Memory B cell (primary cell): ENCODE measurements at regions not wholly inside any gene's neighbourhood (a gene's known extent, or its start where the extent isn't known, plus 50 kb on each side); places are given as distances from the start of the nearest gene placed in this dataset.
"Not testable (repeated sequence)": the region's sequence is repeated elsewhere in the genome, so short reads cannot be mapped to it uniquely, and the experiment has no call there.

Experiments
- ATAC-seq: fragments of 150-1000 bp; cut with Tn5 transposase; 2 replicates; pipeline ENCODE4 v1.10.0; 2021; ENCODE audit warnings: low read depth, mild to moderate bottlenecking, moderate library complexity
- DNase-seq, 2 donors: peaks; one replicate each; pipeline ENCODE4 v3.0.0; 2022; ENCODE audit warnings: low spot score in 2 of 2
- H3K27ac Mint-ChIP-seq: one replicate; pipeline ENCODE4 v1.8.0; 2022; ENCODE audit warnings: mild to moderate bottlenecking, moderate library complexity, mixed read lengths
- H3K27me3 Mint-ChIP-seq: one replicate; pipeline ENCODE4 v1.8.0; 2022; ENCODE audit warnings: mixed read lengths
- H3K36me3 Mint-ChIP-seq: one replicate; pipeline ENCODE4 v1.8.0; 2022; ENCODE audit warnings: mild to moderate bottlenecking, mixed read lengths
- H3K4me1 Mint-ChIP-seq: one replicate; pipeline ENCODE4 v1.8.0; 2022; ENCODE audit warnings: mixed read lengths
- H3K4me3 Mint-ChIP-seq: one replicate; pipeline ENCODE4 v1.8.0; 2022; ENCODE audit warnings: mild to moderate bottlenecking, moderate library complexity, mixed read lengths
- H3K9me3 Mint-ChIP-seq: one replicate; pipeline ENCODE4 v1.8.0; 2022; ENCODE audit warnings: mixed read lengths

DNA sequence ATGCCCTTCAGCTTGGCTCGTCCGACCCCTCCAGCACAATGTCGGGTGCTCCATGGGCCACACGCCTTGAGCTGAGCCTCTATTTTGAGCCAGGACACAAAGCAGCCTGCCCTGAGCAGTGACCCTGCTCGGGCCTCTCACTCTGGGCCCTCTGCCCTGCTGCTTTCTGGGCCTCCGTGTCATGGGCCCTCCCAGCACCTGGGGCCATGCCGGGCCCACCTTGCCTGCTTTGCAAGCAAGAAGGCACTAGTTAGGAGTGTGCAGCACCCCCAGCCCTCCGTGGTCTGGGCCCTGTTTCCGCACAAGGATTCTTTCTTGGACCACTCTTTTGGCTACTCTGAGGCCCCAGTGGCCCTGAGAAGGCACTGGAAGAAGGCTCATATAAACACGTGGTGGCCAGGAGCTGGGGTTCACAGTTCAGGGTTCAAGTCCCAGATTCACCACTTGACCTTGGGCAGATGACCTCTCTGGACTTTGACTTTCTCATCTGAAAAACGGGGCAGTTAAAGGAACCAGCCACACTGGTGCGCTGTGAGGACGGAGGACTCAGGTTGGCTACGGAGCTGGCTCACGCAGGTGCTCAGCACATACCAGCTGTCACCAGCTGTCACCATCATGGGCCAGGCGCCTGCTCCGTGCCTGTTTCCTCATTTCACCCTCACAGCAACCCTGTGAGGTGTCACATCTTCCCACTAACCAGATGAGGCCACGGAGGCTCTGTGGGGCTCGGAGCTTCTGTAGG lies 166.0 kb upstream of the GSE1 start:
- DNase-seq (peak; percentile 46 to 50), ATAC-seq (peak; percentile 96)
- Mint-ChIP-seq H3K4me1 (peaks cover 12% of the 10 kb centered on the region), H3K36me3 (no peaks in the 10 kb centered on the region), H3K27me3 (peaks cover 5% of the 10 kb centered on the region), H3K4me3 (no peak overlapping the region), H3K27ac (no peak overlapping the region), H3K9me3 (no peaks in the 10 kb centered on the region)

GRCh38 chr16:85447693-85448313 lies 165.3 kb upstream of the GSE1 start:
- DNase-seq = no peak
- Mint-ChIP-seq H3K9me3 (no peaks in the 10 kb centered on the region), H3K4me3 (peak overlapping the region; percentile 25), H3K27ac (no peak overlapping the region), H3K4me1 (peaks cover 12% of the 10 kb centered on the region), H3K36me3 (no peaks in the 10 kb centered on the region), H3K27me3 (peaks cover 5% of the 10 kb centered on the region)
- no peak for ATAC-seq

GRCh38 chr16:85448557-85449190 lies 164.4 kb upstream of the GSE1 start:
- Mint-ChIP-seq H3K9me3 (no peaks in the 10 kb centered on the region), H3K4me1 (peaks cover 12% of the 10 kb centered on the region), H3K27me3 (peaks cover 5% of the 10 kb centered on the region), H3K4me3 (no peak overlapping the region), H3K27ac (no peak overlapping the region), H3K36me3 (no peaks in the 10 kb centered on the region)
- DNase-seq (peak in 1 of 2 donors; percentile 43), ATAC-seq (peak; percentile 39)

DNA sequence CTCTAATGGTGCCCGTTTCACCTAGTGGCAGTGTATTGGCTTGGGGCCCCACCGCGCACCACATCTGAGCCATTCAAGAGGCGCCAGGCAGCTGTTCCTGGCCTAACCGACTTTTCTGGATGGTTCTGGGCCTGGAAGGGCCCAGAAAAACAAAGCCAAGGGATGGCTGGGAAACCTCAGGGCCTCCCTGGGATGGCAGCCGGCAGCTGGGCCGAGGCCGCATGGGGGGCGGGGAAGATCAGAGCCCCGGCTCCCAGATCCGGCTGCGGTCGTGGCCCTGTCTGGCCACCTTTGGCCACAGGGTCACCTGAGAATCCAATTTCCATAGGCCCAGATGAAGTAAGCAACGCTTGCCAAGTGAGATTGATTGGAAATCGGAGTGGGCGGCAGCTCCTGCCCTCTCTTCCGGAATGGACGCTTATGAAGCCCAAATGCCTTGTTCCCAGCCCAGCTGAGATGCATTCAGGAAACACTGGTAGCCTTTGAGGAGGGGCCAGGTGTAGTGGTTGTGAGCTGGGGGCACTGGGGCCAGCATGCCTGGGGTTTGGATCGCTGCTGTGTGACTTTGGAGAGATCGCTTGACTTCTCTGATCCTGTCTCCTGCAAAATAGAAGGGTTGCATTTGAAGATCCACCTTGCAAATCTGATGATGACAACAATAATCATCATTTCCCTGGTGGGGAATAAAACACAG lies 163.8 kb upstream of the GSE1 start:
- ATAC-seq (no peak), DNase-seq (no peak)
- H3K9me3 Mint-ChIP-seq = no peaks in the 10 kb centered on the region
- peaks cover 5% of the 10 kb centered on the region for H3K27me3 Mint-ChIP-seq
- H3K36me3 Mint-ChIP-seq = no peaks in the 10 kb centered on the region
- no peak overlapping the region for H3K27ac Mint-ChIP-seq
- H3K4me3 Mint-ChIP-seq = no peak overlapping the region
- H3K4me1 Mint-ChIP-seq = peaks cover 12% of the 10 kb centered on the region

GRCh38 chr16:85449885-85450245 lies 163.3 kb upstream of the GSE1 start:
- no peak overlapping the region for H3K27ac Mint-ChIP-seq
- H3K27me3 Mint-ChIP-seq = peaks cover 7% of the 10 kb centered on the region
- peaks cover 12% of the 10 kb centered on the region for H3K4me1 Mint-ChIP-seq
- DNase-seq (no peak), ATAC-seq (no peak)
- no peak overlapping the region for H3K4me3 Mint-ChIP-seq
- H3K9me3 Mint-ChIP-seq = no peaks in the 10 kb centered on the region
- no peaks in the 10 kb centered on the region for H3K36me3 Mint-ChIP-seq

DNA sequence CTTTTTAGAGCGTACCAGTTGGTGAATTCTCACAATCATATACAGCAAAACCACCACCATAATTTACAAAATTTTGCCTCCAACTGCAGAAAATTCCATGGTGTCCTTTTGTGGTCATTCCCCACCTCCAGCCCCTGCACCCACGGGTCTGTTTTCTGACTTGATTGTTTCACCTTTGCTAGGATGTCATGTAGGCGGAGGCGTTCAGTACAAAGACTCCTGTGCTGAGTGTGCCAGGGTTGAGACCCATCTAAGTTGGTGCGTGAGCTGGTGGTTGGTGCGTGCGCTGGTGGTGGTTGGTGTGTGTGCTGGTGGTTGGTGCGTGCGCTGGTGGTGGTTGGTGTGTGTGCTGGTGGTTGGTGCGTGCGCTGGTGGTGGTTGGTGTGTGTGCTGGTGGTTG lies 162.0 kb upstream of the GSE1 start:
- not testable (repeated sequence) for ATAC-seq, H3K4me3 Mint-ChIP-seq, H3K27ac Mint-ChIP-seq, DNase-seq, H3K9me3 Mint-ChIP-seq, H3K36me3 Mint-ChIP-seq
- peaks cover 12% of the 10 kb centered on the region for H3K4me1 Mint-ChIP-seq
- peaks cover 11% of the 10 kb centered on the region for H3K27me3 Mint-ChIP-seq

- DNase-seq (no peak), ATAC-seq (no peak)
- Mint-ChIP-seq H3K9me3 (no peaks in the 10 kb centered on the region), H3K4me1 (peaks cover 12% of the 10 kb centered on the region), H3K36me3 (no peaks in the 10 kb centered on the region), H3K4me3 (no peak overlapping the region), H3K27me3 (peaks cover 12% of the 10 kb centered on the region), H3K27ac (no peak overlapping the region)
Observed at GRCh38 chr16:85451641-85452363, 161.3 kb upstream of the GSE1 start.

- Mint-ChIP-seq H3K27me3 (peaks cover 13% of the 10 kb centered on the region), H3K9me3 (no peaks in the 10 kb centered on the region), H3K36me3 (no peaks in the 10 kb centered on the region), H3K4me3 (no peak overlapping the region), H3K4me1 (peaks cover 12% of the 10 kb centered on the region), H3K27ac (no peak overlapping the region)
- ATAC-seq (no peak), DNase-seq (no peak)
Observed at GRCh38 chr16:85452364-85453193, 160.5 kb upstream of the GSE1 start.

DNA sequence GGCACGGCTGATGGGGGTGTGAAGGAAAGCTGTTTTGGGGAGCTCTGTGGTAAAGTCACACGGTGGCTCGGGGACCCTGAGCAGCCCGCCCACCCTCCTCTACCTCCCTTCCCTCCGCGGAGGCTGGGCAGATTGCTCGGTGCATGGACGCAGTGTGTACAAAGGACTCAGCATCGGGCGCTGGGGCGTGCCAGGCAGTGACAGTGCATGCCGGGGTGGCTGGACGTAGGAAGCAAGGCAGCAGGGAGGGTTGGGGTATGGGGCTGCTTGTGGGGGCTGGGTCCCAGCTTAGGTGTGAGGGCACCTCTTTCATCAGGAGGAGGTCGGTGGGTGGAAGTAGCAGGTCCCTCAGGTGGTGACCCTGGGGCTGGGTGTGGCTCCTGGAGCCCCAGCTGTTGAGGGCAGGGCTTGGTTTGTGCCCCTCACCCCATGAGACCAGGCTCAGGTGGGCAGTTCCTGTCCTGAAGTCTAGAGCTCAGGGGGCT lies 159.9 kb upstream of the GSE1 start:
- Mint-ChIP-seq H3K9me3 (no peaks in the 10 kb centered on the region), H3K27me3 (peaks cover 18% of the 10 kb centered on the region), H3K4me3 (no peak overlapping the region), H3K27ac (no peak overlapping the region), H3K36me3 (no peaks in the 10 kb centered on the region), H3K4me1 (peaks cover 6% of the 10 kb centered on the region)
- no peak for DNase-seq
- ATAC-seq = no peak

DNA sequence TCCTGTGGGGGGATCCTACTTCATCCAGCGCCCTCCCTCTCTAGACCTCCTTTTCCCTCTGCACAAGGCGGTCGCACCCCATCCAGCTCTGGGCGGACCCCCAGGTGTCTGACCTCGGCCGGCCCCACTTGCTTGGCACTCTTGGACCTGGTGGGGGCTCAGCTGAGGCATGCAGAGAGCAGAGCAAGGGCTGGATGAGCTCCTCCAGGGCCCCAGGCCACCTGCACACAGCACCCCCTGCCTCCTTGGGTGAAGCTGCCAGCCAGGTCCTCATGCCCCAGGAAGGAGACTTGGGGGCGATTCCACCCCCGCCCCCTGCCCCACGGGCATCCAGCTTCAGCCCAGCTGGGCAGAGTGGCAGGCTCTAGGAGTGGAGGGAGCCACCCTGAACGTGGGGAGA lies 159.4 kb upstream of the GSE1 start:
- Mint-ChIP-seq H3K36me3 (no peaks in the 10 kb centered on the region), H3K27ac (no peak overlapping the region), H3K4me1 (peaks cover 4% of the 10 kb centered on the region), H3K27me3 (peaks cover 19% of the 10 kb centered on the region), H3K4me3 (no peak overlapping the region), H3K9me3 (no peaks in the 10 kb centered on the region)
- no peak for DNase-seq
- no peak for ATAC-seq

- ATAC-seq = no peak
Observed at GRCh38 chr16:85454171-85454872, 158.8 kb upstream of the GSE1 start.

DNA sequence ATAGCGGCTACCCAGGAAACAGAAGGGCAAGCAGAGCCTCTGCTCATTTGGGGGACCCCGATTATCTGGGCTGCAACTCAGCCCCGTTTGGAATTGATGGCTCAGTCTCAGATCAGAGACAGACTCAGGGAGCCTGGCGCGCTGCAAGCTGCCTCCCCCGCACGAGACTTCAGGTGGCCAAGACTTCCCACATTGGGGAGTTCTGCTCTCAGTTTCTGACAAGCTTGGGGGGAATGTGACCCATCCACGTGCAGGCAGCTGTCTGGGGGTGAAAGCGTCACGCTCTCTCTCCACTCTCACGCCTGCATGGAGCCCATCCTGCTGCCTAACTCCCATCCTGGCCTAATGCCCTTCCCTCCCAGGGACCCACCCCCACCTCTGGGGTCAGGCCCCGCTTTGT lies 157.6 kb upstream of the GSE1 start:
- peaks cover 24% of the 10 kb centered on the region for H3K27me3 Mint-ChIP-seq
- H3K27ac Mint-ChIP-seq = no peak overlapping the region
- ATAC-seq (no peak), DNase-seq (no peak)
- no peaks in the 10 kb centered on the region for H3K36me3 Mint-ChIP-seq
- H3K4me1 Mint-ChIP-seq = no peaks in the 10 kb centered on the region
- H3K9me3 Mint-ChIP-seq = no peaks in the 10 kb centered on the region
- no peak overlapping the region for H3K4me3 Mint-ChIP-seq

More at GRCh38 chr16:85454171-85454872, 158.8 kb upstream of the GSE1 start:
- Mint-ChIP-seq H3K4me3 (no peak overlapping the region), H3K36me3 (no peaks in the 10 kb centered on the region), H3K4me1 (peaks cover 4% of the 10 kb centered on the region), H3K27me3 (peaks cover 20% of the 10 kb centered on the region), H3K27ac (no peak overlapping the region), H3K9me3 (no peaks in the 10 kb centered on the region)
- DNase-seq = no peak
